ENCODE measurements at regions not wholly inside any gene's neighbourhood (a gene's known extent, or its start where the extent isn't known, plus 50 kb on each side); places are given as distances from the start of the nearest gene placed in this dataset.
"Not testable (repeated sequence)": the region's sequence is repeated elsewhere in the genome, so short reads cannot be mapped to it uniquely, and the experiment has no call there.

DNA sequence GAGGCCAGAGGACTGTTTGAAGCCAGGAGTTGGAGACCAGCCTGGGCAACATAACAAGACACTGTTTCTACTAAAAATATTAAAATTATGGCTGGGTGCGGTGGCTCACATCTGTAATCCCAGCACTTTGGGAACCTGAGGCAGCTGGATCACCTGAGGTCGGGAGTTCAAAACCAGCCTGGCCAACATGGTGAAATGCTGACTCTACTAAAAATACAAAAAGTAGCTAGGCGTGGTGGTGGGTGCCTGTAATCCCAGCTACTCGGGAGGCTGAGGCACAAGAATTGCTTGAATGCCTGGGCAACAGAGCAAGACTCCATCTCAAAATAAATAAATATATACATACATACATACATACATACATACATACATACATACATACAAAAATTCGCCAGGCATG, 99.7 kb downstream of the TMEM130 start:
- H3K4me1 ChIP-seq; H3K9me3 ChIP-seq; H3K36me3 ChIP-seq (replicated peaks); DNase-seq (ENCODE audit: low spot score in 2 of 2); H3K27me3 ChIP-seq (ENCODE audit: low read depth); H3K4me3 ChIP-seq; in situ Hi-C loops (cut with MboI; ENCODE audit: low sequenced_read_pairs): not testable (repeated sequence)

DNA sequence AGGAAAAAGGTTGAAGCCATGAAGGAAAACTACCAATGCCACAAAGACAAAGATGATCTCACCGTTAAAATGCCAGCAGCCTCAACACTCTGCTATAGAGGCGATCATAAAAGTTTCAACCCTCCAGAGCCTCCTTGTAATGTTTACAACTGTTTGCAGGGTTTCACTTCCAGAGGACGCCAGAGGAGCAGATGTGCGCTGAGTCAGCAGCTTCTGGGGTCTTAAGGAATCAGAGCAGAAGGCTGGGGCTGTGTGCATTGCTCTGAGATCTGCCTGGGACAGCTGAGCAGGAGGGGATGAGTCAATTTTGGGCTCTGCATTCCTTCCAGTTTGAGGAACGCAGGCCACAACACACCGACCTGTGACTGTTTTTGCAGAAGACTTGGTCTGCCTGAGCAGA, 98.3 kb downstream of the TMEM130 start:
- in situ Hi-C loops (cut with MboI; ENCODE audit: low sequenced_read_pairs) = no loop called here
- no peaks in the 10 kb centered on the region for H3K27me3 ChIP-seq (ENCODE audit: low read depth)
- no peaks in the 10 kb centered on the region for H3K9me3 ChIP-seq
- H3K4me1 ChIP-seq = no peaks in the 10 kb centered on the region
- no peak for DNase-seq (ENCODE audit: low spot score in 2 of 2)
- H3K36me3 ChIP-seq (replicated peaks) = no peaks in the 10 kb centered on the region
- no peak overlapping the region for H3K4me3 ChIP-seq

DNA sequence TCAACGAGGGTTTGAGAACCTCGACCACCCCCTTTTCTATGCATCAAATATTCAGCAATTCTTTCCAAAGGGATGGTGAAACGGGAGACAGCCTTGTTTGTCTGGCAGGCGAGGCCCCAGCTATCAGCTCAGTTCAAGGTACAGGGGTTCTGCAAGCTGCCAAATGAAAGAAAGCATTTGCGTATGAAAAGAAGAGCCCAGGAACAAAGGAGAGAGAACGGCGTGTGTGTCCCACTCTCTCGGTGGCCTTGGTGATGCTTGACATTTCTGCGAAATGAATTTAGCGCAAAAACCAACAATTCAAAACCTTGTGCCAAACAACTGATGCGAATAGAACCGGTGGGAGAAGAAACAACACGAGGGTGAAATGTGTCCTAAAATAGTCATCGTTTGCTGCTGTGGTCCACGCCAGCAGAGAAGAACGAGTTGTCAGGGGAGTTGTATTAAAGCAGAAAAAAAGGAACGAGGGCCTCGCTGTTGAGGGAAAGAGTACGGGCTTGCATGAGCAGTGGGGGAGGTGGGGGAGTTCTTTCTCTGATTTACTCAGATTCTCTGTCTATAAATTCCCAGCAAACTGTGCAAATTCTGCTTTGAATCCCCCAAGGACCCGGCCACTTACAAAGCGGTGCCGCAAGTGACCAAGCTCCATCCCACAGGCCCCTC, 97.7 kb downstream of the TMEM130 start:
- peak; percentile 54 for DNase-seq (ENCODE audit: low spot score in 2 of 2)
- Histone ChIP-seq H3K4me1 (no peaks in the 10 kb centered on the region), H3K4me3 (no peak overlapping the region), H3K36me3 (replicated peaks) (no peaks in the 10 kb centered on the region), H3K9me3 (no peaks in the 10 kb centered on the region), H3K27me3 (ENCODE audit: low read depth) (no peaks in the 10 kb centered on the region)
- in situ Hi-C loops (cut with MboI; ENCODE audit: low sequenced_read_pairs) = no loop called here

DNA sequence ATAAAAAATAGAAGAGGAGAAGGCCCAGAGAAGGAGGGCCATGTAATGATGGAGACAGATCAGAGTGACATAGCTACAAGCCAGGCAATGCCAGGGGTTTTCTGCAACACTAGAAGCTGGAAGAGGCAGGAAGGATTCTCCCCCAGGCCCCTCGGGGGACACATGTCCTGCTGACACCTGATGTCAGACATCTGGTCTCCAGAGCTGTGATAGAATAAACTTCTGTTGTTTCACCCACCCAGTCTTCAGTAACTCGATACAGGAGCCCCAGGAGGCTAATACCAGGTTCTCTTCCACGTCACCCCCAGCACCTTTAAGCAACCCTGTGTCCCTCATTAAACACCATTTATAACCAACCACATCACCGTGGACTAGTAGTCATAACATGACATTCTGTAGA, 94.9 kb downstream of the TMEM130 start:
- in situ Hi-C loops (cut with MboI; ENCODE audit: low sequenced_read_pairs) = no loop called here
- Histone ChIP-seq H3K36me3 (replicated peaks) (no peaks in the 10 kb centered on the region), H3K4me3 (no peak overlapping the region), H3K27me3 (ENCODE audit: low read depth) (no peaks in the 10 kb centered on the region), H3K9me3 (no peaks in the 10 kb centered on the region), H3K4me1 (no peaks in the 10 kb centered on the region)
- no peak for DNase-seq (ENCODE audit: low spot score in 2 of 2)

DNA sequence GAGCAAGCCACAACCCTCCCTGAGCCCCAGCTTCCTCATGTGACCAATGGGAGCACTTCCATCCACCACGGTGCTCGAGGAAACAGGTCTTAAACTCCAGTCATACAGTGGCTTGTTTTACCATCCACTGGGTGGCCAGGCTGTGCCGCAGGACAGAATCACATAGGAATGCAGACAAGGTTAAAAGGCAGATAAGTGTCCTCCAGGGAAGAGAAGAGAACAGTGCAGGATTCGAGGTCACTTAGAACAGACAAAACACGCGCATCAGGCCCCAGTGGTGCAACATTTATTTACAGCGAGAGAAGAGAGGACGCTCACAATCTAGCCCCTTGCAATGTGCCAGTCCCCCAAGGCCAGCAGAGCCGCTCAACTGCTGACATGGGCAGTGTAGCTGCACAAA, 92.8 kb downstream of the TMEM130 start:
- Histone ChIP-seq H3K36me3 (replicated peaks) (no peaks in the 10 kb centered on the region), H3K27me3 (ENCODE audit: low read depth) (no peaks in the 10 kb centered on the region), H3K9me3 (no peaks in the 10 kb centered on the region), H3K4me3 (no peak overlapping the region), H3K4me1 (no peaks in the 10 kb centered on the region)
- DNase-seq (ENCODE audit: low spot score in 2 of 2) = no peak
- in situ Hi-C loops (cut with MboI; ENCODE audit: low sequenced_read_pairs) = no loop called here

DNA sequence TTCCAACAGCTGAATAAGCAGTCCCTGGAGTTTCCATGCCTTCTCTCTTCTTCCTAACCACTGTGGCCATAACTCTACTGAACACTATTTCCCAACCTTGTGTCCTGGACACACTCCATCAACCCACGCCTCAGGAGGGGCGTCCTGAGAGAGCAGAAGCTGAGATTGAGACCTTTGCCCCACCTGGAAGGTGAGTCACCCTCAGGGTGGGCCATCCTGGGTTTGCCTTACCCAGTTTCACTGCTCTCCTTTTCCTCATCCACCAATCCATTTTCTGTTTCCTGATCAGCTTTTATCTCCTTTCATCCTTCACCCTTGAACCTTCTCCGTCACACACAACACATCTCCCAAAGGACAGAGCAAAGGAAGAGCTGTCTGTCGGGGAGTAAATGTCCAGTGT, 91.4 kb downstream of the TMEM130 start:
- in situ Hi-C loops (cut with MboI; ENCODE audit: low sequenced_read_pairs) = no loop called here
- Histone ChIP-seq H3K9me3 (no peaks in the 10 kb centered on the region), H3K4me3 (no peak overlapping the region), H3K36me3 (replicated peaks) (no peaks in the 10 kb centered on the region), H3K27me3 (ENCODE audit: low read depth) (no peaks in the 10 kb centered on the region), H3K4me1 (no peaks in the 10 kb centered on the region)
- no peak for DNase-seq (ENCODE audit: low spot score in 2 of 2)

DNA sequence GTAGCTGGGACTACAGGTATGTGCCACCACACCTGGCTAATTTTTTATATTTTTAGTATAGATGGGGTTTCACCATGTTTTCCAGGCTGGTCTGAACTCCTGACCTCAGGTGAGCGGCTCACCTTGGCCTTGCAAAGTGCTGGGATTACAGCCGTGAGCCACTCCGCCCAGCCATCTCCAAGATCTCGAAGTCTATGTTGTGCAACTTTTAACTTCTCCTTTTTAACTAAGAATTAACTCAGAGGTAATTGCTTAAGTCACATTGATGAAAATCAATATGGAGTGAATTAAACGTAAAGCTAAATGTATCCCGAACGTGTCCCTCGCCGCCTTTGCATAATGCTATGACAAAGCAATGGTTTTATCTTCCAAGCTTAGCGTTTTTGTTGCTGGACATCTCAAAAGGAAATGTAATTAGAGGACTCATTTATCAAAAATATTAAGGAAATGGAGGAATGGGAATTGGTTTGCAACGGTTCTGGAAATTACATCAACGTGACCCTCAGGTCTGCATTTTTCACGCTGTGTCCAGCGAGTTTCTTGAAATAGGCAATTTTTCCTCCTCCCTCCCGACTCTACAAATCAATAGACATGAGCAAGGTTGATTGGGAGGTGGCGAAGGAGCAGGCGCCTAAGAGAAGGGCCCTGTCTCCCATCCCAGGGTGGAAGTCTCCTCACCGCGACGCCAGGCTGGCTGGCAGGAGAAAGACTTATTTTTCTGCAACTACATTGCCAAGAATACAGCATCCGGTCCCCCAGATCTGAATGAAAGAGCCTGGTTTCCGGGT, 89.8 kb downstream of the TMEM130 start:
- Histone ChIP-seq H3K4me3 (no peak overlapping the region), H3K4me1 (no peaks in the 10 kb centered on the region), H3K36me3 (replicated peaks) (no peaks in the 10 kb centered on the region), H3K9me3 (no peaks in the 10 kb centered on the region), H3K27me3 (ENCODE audit: low read depth) (no peaks in the 10 kb centered on the region)
- in situ Hi-C loops (cut with MboI; ENCODE audit: low sequenced_read_pairs) = no loop called here
- no peak for DNase-seq (ENCODE audit: low spot score in 2 of 2)

DNA sequence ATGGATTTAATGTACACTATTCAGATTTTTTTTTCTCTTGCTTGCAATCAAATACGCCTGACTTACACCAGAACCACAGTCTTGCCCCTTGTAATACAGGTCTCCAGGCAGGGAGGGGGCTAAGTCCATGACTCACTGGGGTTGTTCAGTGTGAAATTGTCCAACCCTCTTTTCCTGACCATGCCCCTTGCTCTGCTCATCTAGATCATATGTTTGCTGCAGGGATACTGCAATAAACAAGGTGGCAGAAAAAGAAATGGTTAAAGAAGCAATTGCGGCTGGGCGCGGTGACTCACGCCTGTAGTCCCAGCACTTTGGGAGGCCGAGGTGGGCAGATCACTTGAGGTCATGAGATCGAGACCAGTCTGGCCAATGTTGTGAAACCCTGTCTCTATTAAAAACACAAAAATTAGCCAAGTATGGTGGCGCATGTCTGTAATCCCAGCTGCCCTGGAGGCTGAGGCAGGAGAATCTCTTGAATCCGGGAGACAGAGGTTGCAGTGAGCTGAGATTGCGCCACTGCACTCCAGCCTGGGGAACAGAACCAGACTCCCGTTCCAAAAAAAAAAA, 85.5 kb downstream of the TMEM130 start:
- no peaks in the 10 kb centered on the region for H3K4me1 ChIP-seq
- no peak overlapping the region for H3K4me3 ChIP-seq
- no peaks in the 10 kb centered on the region for H3K36me3 ChIP-seq (replicated peaks)
- no peak for DNase-seq (ENCODE audit: low spot score in 2 of 2)
- H3K9me3 ChIP-seq = no peaks in the 10 kb centered on the region
- H3K27me3 ChIP-seq (ENCODE audit: low read depth) = no peaks in the 10 kb centered on the region; the same call in 1 of the 2 replicates
- in situ Hi-C loops (cut with MboI; ENCODE audit: low sequenced_read_pairs) = no loop called here

DNA sequence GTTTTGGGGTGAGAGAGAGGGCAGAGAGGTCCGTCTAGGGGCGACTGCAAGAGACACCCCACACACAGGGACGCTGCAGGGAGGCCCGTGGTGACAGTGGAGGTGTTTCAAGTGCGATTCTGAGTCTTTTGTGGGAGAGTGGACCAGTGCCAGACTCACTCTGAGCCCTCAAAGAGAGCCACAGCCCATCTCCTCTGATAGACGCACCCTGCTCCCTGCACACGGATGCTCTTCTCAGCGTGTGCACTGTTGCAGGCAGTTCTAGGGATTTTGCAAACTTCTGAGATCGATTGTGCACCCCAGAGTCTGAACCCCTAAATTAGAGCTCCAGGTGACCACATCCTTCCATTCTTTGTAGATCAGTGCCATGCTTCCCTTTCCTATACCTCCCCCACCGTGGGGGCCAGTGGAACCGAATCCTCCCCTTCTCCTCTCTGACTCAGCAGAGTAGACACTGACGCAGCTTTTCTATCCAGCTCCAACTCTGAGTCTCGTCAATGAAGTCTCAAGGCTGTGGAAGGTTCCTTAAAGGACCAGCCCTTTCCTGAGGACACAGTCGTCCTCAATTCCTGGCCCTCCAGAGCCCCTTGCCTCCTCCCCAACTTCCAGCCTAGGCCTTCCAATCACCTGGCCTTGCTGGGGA, 83.8 kb downstream of the TMEM130 start:
- DNase-seq (ENCODE audit: low spot score in 2 of 2) = no peak
- in situ Hi-C loops (cut with MboI; ENCODE audit: low sequenced_read_pairs) = no loop called here
- H3K9me3 ChIP-seq = no peaks in the 10 kb centered on the region

DNA sequence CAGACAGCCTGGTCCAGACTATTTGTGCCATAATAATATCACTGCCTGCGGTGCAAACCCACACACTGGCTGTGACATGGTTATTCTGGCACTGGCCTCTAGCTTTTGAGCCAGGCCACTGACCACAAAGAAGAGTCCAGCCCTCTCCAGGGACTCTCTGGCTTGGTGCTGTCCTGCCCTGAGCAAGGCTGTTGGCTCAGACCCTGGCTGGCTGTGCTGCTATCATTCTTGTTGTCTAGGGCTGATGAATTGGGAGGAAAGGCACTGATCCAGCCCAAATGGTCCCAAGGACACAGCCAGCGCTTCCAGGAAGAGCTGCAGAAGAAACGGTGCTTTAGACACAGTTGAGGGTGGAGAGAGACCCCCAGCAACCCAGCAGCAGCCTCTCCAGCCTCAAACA, 80.8 kb downstream of the TMEM130 start:
- in situ Hi-C loops (cut with MboI; ENCODE audit: low sequenced_read_pairs) = no loop called here
- Histone ChIP-seq H3K36me3 (replicated peaks) (no peaks in the 10 kb centered on the region), H3K4me3 (no peak overlapping the region), H3K9me3 (no peaks in the 10 kb centered on the region), H3K4me1 (no peaks in the 10 kb centered on the region), H3K27me3 (ENCODE audit: low read depth) (no peaks in the 10 kb centered on the region; the same call in 1 of the 2 replicates)
- DNase-seq (ENCODE audit: low spot score in 2 of 2) = no peak

More for the DNA sequence above, 83.8 kb downstream of the TMEM130 start:
- Histone ChIP-seq H3K4me3 (no peak overlapping the region), H3K4me1 (no peaks in the 10 kb centered on the region), H3K27me3 (ENCODE audit: low read depth) (no peaks in the 10 kb centered on the region; the same call in 1 of the 2 replicates), H3K36me3 (replicated peaks) (no peaks in the 10 kb centered on the region)

DNA sequence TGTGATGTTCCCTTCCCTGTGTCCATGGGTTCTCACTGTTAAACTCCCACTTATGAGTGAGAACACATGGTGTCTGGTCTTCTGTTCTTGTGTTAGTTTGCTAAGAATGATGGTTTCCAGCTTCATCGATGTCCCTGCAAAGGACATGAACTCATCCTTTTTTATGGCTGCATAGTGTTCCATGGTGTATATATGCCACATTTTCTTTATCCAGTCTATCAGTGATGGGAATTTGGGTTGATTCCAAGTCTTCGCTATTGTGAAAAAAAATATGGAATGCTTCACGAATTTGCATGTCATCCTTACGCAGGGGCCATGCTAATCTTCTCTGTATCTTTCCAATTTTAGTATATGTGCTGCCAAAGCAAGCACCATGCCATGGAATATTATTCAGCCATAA, 75.4 kb downstream of the TMEM130 start:
- not testable (repeated sequence) for H3K36me3 ChIP-seq (replicated peaks)

DNA sequence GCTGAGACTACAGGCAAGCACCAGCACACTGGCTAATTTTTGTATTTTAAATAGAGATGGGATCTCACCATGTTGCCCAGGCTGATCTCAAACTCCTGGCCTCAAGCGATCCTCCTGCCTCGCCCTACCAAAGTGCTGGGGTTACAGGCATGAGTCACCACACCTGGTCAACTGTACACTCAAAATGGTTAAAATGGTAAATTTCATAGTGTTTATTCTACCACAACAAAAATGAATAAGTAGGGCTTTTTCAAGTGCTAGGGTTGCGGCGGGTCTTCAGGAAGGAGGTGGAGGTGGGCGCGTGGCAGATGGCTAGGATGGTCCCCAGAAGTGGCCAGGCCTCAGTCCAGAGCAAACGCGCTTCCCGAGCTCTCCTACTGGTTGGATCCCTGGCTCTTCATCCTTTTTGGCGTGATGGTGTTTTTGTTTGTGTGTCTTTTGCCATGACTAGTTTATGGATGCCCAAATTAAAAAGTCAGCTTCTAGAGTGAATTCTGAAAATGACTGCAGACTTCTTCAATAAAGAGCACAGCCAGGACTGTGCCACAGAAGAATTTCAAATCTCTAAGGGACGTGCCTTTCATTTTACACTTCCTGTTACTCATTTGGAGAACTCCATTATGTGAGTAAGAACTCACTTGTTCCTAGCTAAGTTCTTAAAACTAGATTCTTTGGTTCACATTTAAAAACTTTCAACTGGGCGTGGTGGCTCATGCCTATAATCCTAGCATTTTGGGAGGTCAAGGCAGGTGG, 73.9 kb downstream of the TMEM130 start:
- no peaks in the 10 kb centered on the region for H3K36me3 ChIP-seq (replicated peaks)
- no peak overlapping the region for H3K4me3 ChIP-seq
- in situ Hi-C loops (cut with MboI; ENCODE audit: low sequenced_read_pairs) = no loop called here
- H3K4me1 ChIP-seq = no peaks in the 10 kb centered on the region; the same call in 1 of the 2 replicates
- DNase-seq (ENCODE audit: low spot score in 2 of 2) = no peak
- no peaks in the 10 kb centered on the region for H3K9me3 ChIP-seq
- H3K27me3 ChIP-seq (ENCODE audit: low read depth) = no peaks in the 10 kb centered on the region

More for the DNA sequence above, 75.4 kb downstream of the TMEM130 start:
- H3K4me3 ChIP-seq; DNase-seq (ENCODE audit: low spot score in 2 of 2); in situ Hi-C loops (cut with MboI; ENCODE audit: low sequenced_read_pairs); H3K4me1 ChIP-seq; H3K27me3 ChIP-seq (ENCODE audit: low read depth); H3K9me3 ChIP-seq: not testable (repeated sequence)
